ENCODE measurements at regions not wholly inside any gene's neighbourhood (a gene's known extent, or its start where the extent isn't known, plus 50 kb on each side); places are given as distances from the start of the nearest gene placed in this dataset.

DNA sequence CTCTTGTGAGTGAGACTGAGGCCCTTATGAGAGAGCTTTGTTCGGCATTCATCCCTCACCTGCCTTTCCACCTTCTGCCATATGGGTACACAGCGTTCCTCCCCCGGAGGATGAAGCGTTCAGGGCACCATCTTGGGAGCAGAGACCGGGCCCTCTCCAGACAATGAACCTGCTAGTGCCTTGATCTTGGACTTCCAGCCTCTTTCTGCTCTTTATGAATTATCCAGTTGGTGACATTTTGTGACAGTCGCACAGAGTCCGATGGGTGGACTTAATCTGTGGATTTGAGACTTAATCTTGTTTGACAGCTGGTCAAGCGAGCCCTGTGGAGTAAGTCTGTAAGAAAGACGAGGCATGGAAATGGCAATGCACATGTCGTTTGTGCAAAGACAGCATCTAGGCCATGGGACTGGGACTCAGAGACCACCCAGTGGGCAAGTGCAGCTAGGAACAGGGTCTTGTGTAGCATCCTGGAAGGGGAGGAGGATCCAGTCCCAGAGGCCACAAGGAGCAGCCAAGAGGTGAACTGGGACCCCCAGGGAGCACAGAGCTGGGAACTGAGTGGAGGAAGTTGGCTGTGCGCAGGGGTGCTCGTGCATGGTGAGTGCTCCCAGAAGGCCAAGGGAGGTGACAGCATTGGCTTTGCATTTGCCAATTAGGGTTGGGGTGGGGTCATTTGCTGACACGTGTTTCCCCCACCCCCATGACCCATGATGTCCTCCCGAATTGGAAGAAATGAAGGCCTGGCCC lies 69.5 kb upstream of the HDAC4 start:
- DNase-seq (ENCODE audit: low read depth in 2 of 2) = no peak

GRCh38 chr2:239469106-239469960 lies 68.5 kb upstream of the HDAC4 start:
- DNase-seq (ENCODE audit: low read depth in 2 of 2) = no peak

DNA sequence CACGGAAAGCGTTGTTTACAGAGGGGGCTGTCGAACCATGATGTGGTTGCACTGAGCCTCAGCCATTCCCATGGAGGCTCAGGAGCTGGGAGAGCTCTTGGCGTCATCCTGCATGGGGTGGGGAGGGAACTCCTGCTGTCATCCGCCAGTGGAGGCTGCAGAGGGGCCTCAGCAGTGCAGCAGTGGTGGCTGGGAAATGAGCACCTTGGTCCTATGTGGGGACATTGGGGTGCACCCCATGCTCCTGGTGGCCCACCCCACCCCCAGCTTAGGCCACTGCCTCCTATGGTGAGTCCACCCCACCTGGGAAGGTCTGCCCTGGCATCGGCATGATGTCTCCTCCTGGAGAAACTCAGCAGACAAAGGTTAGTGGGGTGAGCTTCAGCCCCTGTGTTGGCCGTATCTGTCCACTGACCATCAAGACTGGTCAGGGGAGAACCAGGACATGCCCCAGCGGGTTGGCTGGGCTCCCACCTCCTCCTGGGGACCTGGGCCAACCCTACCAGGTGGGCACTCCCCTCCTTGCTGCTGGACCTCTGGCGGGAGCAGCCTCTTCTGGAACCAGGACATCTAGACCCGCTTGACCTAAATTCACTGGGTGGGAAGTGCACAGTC lies 67.8 kb upstream of the HDAC4 start:
- DNase-seq (ENCODE audit: low read depth in 2 of 2) = no peak

GRCh38 chr2:239467956-239468490 lies 67.2 kb upstream of the HDAC4 start:
- no peak for DNase-seq (ENCODE audit: low read depth in 2 of 2)

DNA sequence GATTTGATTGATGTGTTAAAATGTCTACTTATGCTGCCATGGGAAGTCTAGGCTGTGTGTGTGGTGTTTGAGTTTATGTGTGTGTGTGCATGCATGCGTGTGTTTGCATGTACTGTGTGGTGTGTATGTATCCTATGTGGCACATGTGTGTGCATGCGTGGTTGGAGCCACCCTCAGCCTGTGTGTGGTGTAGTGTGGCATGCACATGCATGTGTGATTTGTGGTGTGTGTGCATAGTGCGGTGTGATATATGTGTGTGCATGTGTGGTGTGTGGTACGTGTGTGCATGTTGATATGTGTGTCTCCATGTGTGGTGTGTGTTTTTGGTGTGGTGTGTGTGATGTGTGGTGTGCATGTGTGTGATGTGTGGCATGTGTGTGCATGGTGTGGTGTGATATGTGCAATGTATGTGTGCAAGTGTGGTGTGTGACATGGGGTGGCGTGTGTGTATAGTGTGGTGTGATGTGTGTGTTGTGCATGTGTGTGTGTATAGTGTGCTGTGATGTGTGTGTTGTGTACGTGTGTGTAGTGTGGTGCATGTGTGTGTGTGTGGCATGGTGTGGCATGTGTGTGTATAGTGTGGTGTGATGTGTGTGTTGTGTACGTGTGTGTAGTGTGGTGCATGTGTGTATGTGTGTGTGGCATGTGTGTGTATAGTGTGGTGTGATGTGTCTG lies 66.6 kb upstream of the HDAC4 start:
- no peak for DNase-seq (ENCODE audit: low read depth in 2 of 2)

GRCh38 chr2:239466755-239467271 lies 66.0 kb upstream of the HDAC4 start:
- no peak for DNase-seq (ENCODE audit: low read depth in 2 of 2)

- no peak for DNase-seq (ENCODE audit: low read depth in 2 of 2)
Observed at GRCh38 chr2:239466061-239466754, 65.4 kb upstream of the HDAC4 start.

GRCh38 chr2:239465017-239466001 lies 64.5 kb upstream of the HDAC4 start:
- no peak for DNase-seq (ENCODE audit: low read depth in 2 of 2)

- DNase-seq (ENCODE audit: low read depth in 2 of 2) = no peak
Observed at GRCh38 chr2:239464166-239465016, 63.6 kb upstream of the HDAC4 start.

DNA sequence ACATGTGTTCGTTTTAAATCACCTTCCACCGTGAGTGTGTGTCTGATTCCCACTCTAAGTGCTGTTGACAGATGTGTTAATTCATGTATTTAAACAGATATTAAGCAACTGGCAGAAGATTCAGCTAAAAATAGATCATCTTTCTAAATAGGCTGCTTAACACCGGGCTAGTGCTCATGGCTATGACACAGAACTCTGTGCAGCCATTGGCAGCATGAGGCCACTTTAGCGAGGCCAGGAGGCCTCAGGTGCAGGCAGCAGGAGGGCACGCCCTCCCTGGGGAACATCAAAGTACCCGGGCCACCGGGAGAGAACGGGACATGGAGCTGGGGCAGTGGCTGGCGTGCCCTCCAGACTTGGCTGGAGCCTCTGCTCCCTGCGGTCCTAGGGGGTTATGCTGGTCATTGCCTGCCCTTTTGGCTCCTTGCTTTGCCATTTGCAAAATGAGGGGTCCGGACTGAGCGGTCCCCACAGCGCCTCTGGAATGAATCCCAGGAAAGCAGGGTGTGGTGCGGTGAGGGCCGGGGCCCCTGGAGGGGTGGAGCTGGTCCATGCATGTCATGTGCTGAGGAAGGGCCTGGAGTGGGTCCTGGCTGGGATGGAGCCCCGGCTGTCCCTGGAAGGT lies 62.8 kb upstream of the HDAC4 start:
- DNase-seq (ENCODE audit: low read depth in 2 of 2) = no peak

DNA sequence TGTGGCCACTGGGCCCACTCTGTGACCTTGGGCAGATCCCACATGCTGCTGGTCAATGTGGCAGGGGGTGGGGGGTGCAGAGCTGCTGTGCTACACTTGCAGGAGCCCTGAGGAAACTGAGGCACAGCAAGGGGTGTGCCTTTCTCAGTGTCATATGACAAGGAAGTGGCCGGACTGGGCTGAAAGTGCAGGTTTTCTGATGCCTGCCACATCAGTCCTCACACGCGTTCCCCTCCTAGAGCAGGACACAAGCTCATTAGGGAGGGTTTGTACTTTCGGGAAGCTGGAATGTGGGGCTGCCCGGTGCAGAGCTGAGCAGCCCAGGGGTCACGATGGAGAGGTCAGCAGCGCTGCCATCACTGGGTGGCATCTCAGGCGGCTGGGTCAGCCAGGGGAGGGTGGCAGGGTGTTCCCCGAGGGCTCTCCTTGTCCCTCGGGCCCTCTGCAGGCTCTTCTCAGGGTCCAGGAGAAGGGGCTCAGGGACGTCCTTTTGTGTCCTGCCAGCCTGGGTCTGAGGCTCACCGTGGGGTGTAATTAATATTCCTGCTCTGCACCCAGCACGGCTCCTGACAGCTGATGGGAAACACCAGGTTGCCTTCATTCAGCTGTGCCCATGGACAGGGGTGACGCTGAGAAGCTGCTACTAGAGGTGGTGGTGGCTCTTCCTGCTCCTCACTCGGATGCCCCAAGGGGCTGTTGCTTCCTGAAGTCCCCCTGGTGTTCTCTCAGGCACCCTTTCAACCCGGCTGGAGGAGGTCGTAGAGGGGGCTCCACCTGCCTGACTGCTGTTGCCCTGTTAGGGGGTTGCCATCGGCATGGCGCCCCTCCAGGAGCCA lies 62.1 kb upstream of the HDAC4 start:
- no peak for DNase-seq (ENCODE audit: low read depth in 2 of 2)

DNA sequence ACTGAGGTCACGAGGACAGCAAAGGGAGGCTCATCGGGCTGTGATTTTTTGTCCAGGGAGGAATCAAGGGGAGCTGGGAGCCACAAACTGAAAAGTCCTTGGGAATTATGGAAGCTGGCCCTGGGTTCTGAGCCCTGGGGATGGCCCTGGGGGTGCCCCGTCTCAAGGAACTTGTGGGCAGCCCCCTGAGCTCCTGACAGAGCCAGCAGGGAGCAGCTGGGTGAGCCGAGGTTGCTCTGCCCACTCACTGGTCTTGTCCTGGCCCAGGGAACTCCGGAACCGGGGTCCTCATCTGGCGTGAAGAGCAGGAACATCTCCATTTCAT lies 61.3 kb upstream of the HDAC4 start:
- DNase-seq (ENCODE audit: low read depth in 2 of 2) = no peak

GRCh38 chr2:239461291-239462190 lies 60.7 kb upstream of the HDAC4 start:
- DNase-seq (ENCODE audit: low read depth in 2 of 2) = no peak

GRCh38 chr2:239460780-239461179 lies 60.0 kb upstream of the HDAC4 start:
- no peak for DNase-seq (ENCODE audit: low read depth in 2 of 2)

- no peak for DNase-seq (ENCODE audit: low read depth in 2 of 2)
Observed at GRCh38 chr2:239459606-239460005, 58.8 kb upstream of the HDAC4 start.

GRCh38 chr2:239459056-239459455 lies 58.2 kb upstream of the HDAC4 start:
- DNase-seq (ENCODE audit: low read depth in 2 of 2) = no peak

All from stimulated activated CD8-positive, alpha-beta memory T cell treated with anti-CD3 and anti-CD28 coated beads, Interleukin-15, amount 100 ng/mL, for 4 hours (primary cell).